Right lobe of liver (tissue), 6 donors: ENCODE measurements at regions not wholly inside any gene's neighbourhood (a gene's known extent, or its start where the extent isn't known, plus 50 kb on each side); places are given as distances from the start of the nearest gene placed in this dataset.
"Not testable (repeated sequence)": the region's sequence is repeated elsewhere in the genome, so short reads cannot be mapped to it uniquely, and the experiment has no call there.

Experiments used
- ATAC-seq, 4 donors: fragments of 200-7000 bp; cut with Tn5 transposase; one replicate each; pipeline ENCODE4 v1.9.1; 2020; ENCODE audit warnings: mild to moderate bottlenecking in 4 of 4, moderate library complexity in 4 of 4
- DNase-seq, 3 donors: peaks; one replicate each; pipeline ENCODE4 v3.0.0-alpha.2; 2020
- H3K27ac ChIP-seq, 3 donors: fragments of 200-600 bp; one replicate each; pipeline ENCODE4 v1.8.0; 2022
- H3K27me3 ChIP-seq, 2 donors: fragments of 200-600 bp; one replicate each; pipeline ENCODE4 v1.8.0; 2022
- H3K36me3 ChIP-seq, 4 donors: fragments of 200-600 bp; sonication (generic) in 1 of 4; one replicate each; pipeline versions ENCODE4 v1.5.1 to v1.8.0; 2017 to 2022; ENCODE audit warnings: control low read depth in 1 of 4
- H3K4me1 ChIP-seq, 4 donors: fragments of 200-600 bp; sonication (generic) in 1 of 4; one replicate each; pipeline versions ENCODE4 v1.5.1 to v1.8.0; 2017 to 2022; ENCODE audit warnings: control low read depth in 1 of 4
- H3K4me3 ChIP-seq, 3 donors: fragments of 200-600 bp; one replicate each; pipeline ENCODE4 v1.8.0; 2022
- H3K9me3 ChIP-seq, 4 donors: fragments of 200-600 bp; sonication (generic) in 1 of 4; one replicate each; pipeline versions ENCODE4 v1.5.1 to v1.8.0; 2017 to 2022; ENCODE audit warnings: control low read depth in 1 of 4
- WGBS: methylation state at CpG from one replicate; pipeline ENCODE4 v1.1.6; 2018; ENCODE audit warnings: low coverage, low lambda C conversion rate; ENCODE audit not compliant: insufficient coverage; ENCODE audit errors: missing lambda C conversion rate; 5-methylcytosine and 5-hydroxymethylcytosine counted together
- intact Hi-C, 2 donors: fragments of 100-400 bp; cut with DNase I; formaldehyde crosslinking; loops; one replicate each; pipeline versions ENCODE4 v1.11.2 to v1.14.1; 2022
- donor health status: DM: no; HTN: yes; CAD: no.
- donor health status: DM: no; HTN: no; CAD: no.
- donor health status: DM: no; HTN: no; CAD: no.
- donor health status: DM: no; HTN: yes; CAD: no.
- donor health status: DM: no; HTN: yes; CAD: no.

DNA sequence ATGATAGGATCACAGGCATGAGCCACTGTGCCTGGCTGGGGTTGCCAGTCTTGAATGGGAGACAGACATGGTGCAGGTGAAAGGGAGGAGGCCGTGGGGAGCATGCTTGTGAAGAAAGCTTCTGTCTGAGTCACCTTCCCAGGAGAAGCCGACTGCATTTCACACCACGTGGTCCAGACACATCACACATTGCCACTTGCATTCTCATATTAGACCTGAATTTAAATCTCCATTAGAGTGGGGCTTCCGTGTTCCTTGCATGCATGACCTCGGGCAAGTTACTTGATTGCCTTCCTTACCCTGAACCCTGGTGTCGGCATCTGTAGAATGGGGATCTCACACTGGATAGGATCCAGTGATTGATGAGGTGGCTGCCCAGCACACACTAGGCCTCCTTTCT lies 2899.6 kb downstream of the RPIA start:
- H3K4me1 ChIP-seq, ATAC-seq, H3K4me3 ChIP-seq, H3K27ac ChIP-seq, H3K36me3 ChIP-seq, intact Hi-C loops, H3K9me3 ChIP-seq, H3K27me3 ChIP-seq: not testable (repeated sequence)
- DNase-seq, result peak in 1 of 3 donors; percentile 23
- WGBS, result 42% methylated on average over 5 of the region's 6 CpGs

DNA sequence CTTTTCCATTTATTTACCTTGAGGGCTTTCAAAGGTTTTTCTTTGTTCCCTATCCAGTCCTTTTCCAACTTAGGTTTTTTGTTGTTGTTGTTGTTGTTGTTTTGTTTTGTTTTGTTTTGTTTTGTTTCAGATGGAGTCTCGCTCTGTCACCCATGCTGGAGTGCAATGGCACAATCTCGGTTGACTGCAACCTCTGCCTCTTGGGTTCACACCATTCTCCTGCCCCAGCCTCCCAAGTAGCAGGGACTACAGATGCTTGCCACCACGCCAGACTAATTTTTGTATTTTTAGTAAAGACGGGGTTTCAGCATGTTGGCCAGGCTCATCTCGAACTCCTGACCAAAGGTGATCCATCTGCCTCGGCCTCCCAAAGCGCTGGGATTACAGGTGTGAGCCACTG lies 2906.0 kb downstream of the RPIA start:
- peak in 1 of 3 donors; percentile 45 for DNase-seq
- H3K4me1 ChIP-seq, H3K4me3 ChIP-seq, ATAC-seq, H3K27me3 ChIP-seq, H3K9me3 ChIP-seq, intact Hi-C loops, H3K36me3 ChIP-seq, H3K27ac ChIP-seq: not testable (repeated sequence)
- WGBS, result 44% methylated on average over 6 of the region's 7 CpGs

DNA sequence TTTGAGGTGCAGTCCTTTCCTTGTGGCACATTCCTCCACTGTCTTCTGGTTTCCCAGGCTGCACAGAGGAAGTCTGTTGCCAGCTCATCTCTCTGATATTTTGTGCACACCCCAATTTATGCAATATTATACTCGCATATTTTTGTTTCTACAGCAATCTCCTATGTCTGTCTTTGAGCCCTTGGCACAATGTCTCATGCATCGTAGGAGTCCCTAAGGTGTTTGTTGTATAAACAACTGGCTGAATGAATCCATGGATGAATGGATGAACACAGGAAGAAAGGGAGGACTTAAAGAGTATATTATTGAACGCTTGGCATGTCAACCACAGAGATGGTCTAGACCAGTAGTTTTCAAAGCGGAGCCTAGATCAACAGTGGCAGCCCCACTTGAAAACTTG lies 2907.0 kb downstream of the RPIA start:
- H3K27me3 ChIP-seq, H3K36me3 ChIP-seq, H3K9me3 ChIP-seq, ATAC-seq, H3K4me1 ChIP-seq, DNase-seq, intact Hi-C loops, H3K27ac ChIP-seq, H3K4me3 ChIP-seq: not testable (repeated sequence)
- WGBS, result 63% methylated on average over 4 of the region's 4 CpGs

DNA sequence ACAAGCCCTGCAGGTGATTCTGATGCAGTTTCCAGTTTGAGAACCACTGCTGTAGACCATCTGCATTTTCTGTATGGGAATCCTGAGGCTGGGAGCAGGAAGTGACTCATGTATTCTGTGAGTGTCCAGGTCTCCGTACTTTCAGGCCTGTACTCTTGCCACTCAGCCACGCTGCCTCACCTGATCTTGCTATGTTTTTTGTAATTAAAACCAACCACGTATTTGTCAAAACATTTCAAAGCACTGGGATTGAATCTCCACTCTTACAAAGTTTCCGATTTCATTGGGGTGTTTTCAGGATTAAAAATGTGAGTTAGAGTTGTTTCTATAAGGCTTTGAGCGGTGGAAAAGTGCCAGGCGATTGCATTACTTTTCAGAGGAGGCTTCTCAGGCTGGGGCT lies 2907.5 kb downstream of the RPIA start:
- 48% methylated on average over 6 of the region's 6 CpGs for WGBS
- ATAC-seq, H3K9me3 ChIP-seq, H3K36me3 ChIP-seq, H3K4me1 ChIP-seq, H3K4me3 ChIP-seq, H3K27ac ChIP-seq, intact Hi-C loops, H3K27me3 ChIP-seq: not testable (repeated sequence)
- DNase-seq, result peak in 1 of 3 donors; percentile 42

DNA sequence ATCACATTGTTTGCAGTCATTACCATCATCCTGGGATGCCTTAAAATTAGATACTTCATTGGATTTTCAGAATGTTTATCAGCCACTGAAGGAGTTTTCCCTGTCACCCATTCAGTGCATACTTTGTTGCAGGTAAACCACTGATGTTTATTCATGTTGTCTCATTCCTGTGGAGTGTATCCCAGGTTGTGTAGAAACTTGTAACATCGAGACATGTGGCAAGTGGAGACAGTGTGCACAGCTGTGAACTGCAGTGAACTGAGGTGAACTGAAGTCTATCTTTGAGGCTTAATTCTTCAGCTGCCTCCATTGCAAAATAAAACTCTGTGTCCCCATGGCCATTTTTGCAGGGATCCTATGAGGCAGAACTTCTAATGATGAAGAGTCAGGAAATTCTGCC lies 2911.4 kb downstream of the RPIA start:
- intact Hi-C loops, H3K27me3 ChIP-seq, H3K27ac ChIP-seq, H3K4me3 ChIP-seq, H3K9me3 ChIP-seq, H3K36me3 ChIP-seq, H3K4me1 ChIP-seq, DNase-seq, ATAC-seq: not testable (repeated sequence)
- 30% methylated on average over 1 of the region's 1 CpG for WGBS

DNA sequence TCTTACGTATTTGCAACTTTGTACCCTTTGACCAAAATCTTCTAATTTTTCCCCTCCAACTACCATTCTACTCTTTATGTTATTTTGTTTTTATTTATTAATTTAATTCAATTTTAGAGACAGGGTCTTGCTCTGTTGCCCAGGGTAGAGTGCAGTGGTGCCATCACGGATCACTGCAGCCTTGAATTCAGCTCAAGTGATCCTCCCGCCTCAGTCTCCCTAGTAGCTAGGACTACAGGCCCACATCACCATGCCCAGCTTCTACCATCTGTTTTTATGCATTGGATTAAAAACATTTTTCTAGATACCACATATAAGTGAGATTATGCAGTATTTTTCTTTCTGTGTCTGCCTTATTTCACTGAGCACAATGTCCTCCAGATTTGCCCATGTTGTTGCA lies 2912.5 kb downstream of the RPIA start:
- DNase-seq, H3K9me3 ChIP-seq, H3K4me3 ChIP-seq, H3K4me1 ChIP-seq, ATAC-seq, intact Hi-C loops, H3K27ac ChIP-seq, H3K27me3 ChIP-seq, H3K36me3 ChIP-seq: not testable (repeated sequence)
- 48% methylated on average over 2 of the region's 3 CpGs for WGBS

DNA sequence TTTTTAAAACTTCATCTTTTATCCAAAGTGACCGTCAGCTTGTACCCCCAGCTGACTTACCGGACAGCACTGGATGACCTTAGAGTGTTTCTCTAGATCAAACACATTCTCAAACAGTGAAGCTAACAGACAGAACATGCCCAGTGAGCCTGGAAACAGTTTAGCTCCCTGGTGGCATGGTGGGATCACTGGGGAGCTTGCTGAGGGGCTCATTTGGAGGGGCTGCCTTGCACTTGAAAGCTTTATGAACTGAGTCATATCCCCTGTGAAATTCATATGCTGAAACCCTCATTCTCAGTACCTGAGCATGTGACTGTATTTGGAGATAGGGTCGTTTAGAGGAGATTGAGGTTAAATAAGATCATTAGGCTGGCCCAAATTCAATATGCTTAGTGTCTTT lies 2913.2 kb downstream of the RPIA start:
- H3K27ac ChIP-seq, H3K36me3 ChIP-seq, H3K9me3 ChIP-seq, H3K27me3 ChIP-seq, H3K4me3 ChIP-seq, intact Hi-C loops, DNase-seq, H3K4me1 ChIP-seq, ATAC-seq: not testable (repeated sequence)
- 47% methylated on average over 3 of the region's 3 CpGs for WGBS

DNA sequence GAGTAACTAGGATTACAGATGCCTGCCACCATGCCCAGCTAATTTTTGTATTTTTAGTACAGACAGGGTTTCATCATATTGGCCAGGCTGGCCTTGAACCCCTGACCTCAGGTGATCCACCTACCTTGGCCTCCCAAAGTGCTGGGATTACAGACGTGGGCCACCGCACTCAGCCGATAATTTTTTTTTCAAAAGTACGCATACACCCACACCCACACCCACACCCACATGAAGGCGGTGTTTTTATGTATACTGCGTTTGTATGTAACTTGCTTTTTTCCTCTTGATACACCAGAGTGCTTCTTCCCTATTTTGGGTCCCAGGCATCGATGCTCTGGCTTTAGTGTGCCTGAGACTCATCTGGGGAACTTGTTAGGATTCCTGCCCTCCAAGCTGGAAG lies 2932.3 kb downstream of the RPIA start:
- 78% methylated on average over 6 of the region's 7 CpGs for WGBS
- not testable (repeated sequence) for H3K4me3 ChIP-seq, ATAC-seq

DNA sequence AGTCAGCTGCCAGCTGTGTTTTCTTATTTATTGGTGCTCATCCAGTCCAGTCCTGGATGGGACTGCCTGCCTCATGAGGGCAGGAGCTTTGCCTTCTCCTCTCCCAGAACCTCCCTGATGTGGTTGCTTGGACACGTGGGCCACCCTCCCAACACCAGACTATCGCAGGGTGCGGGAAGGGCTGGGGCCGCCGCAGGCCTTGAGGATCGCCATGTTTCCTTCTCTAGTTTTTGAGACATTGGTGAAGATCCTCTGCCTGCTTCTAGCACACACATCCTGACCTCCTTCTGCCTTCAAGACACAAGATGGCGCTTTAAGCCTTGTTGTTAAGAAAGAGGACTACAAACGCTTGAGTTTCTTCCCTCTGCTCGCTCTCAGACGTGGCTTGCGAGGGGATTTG lies 2937.0 kb downstream of the RPIA start:
- H3K4me1 ChIP-seq, DNase-seq, intact Hi-C loops, ATAC-seq, H3K27me3 ChIP-seq, H3K9me3 ChIP-seq, H3K4me3 ChIP-seq, H3K27ac ChIP-seq, H3K36me3 ChIP-seq: not testable (repeated sequence)
- WGBS, result 61% methylated on average over 6 of the region's 11 CpGs

More for the DNA sequence above, 2932.3 kb downstream of the RPIA start:
- H3K27ac ChIP-seq, H3K27me3 ChIP-seq, intact Hi-C loops, H3K9me3 ChIP-seq, H3K36me3 ChIP-seq, H3K4me1 ChIP-seq, DNase-seq: not testable (repeated sequence)

DNA sequence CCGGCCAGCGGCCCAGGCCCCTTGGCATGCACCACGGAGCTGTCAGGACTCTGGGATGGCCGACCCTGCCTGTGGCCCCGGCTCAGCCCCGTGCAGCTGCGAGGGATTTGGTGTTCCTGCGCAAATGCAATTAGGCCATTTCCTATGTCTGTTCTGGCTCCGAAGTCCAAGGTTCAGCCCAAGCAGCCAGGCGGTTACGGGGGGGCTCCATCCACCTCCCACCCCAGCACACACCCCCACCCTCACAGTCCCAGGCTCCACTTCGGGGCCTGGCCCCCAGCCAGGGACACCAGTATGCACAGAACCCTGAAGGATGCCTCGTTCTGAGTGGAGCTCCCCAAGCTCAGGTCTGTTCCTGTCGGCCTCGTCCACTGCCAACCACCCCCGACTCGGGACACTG lies 2965.7 kb downstream of the RPIA start:
- H3K27me3 ChIP-seq, H3K36me3 ChIP-seq, H3K4me1 ChIP-seq, ATAC-seq, intact Hi-C loops, H3K27ac ChIP-seq, H3K9me3 ChIP-seq, H3K4me3 ChIP-seq: not testable (repeated sequence)
- 58% methylated on average over 4 of the region's 17 CpGs for WGBS
- peak in 1 of 3 donors; percentile 45 for DNase-seq

DNA sequence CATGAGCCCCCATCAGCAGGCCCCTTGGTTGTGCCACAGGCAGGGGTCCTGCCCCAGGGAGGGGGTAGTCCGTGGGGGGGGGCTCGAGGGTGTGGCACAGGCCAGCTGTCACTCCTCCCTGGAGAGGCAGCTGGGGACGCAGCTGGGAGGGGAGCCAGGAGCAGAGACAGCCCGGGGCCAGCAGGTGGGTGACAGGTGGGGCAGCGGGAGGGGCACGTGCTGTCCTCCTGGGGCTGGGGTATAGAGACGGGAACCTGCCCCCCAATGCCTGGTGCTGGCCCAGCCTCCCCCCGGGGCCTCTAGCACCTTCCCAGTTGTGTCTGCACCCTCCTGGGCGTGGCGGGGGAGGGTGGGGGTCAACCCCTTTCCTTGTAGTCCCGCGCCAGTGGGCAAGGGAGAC lies 2966.9 kb downstream of the RPIA start:
- H3K9me3 ChIP-seq, H3K36me3 ChIP-seq, DNase-seq, intact Hi-C loops, H3K4me3 ChIP-seq, H3K27ac ChIP-seq, H3K4me1 ChIP-seq, ATAC-seq, H3K27me3 ChIP-seq: not testable (repeated sequence)
- WGBS, result no CpG with 5 or more reads among the region's 12 CpGs

DNA sequence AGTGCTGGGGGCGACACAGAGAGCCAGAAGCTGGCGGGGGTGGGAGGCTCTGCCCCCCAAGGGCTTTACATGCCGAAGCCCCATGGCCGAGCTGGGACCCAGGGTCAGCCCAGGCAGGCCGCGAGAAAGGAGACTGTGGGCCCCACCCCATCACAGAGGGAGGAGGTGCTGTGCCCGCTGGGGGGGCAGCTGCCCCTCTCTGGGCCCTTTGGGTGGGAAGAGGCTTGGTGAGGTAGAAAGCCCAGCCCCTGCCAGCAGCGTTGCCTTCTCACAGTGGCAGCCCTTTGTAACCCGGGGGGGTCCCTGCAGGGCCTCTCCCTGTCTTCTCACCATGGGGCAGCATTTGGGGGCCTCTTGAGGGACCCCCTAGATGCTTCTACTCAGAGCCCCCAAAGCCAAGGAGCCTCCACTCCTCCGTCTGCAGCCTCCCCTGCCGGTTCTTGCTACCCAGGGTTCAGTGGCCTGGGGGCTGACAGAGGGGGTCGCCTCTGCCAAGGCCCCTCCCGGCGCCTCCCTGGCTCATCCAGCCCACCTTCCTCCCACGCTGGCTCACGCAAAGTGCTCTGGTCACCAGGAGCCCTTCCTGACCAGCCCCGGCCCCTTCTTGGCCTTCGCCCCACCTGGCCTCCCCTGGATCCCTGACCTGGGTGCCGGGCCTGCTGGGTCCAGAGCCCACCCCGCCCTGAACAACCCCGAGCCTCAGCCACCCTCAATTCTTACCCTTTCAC lies 2967.9 kb downstream of the RPIA start:
- H3K36me3 ChIP-seq, intact Hi-C loops, ATAC-seq, DNase-seq, H3K27ac ChIP-seq, H3K4me1 ChIP-seq, H3K9me3 ChIP-seq, H3K27me3 ChIP-seq: not testable (repeated sequence)
- H3K4me3 ChIP-seq, result peak overlapping the region in 2 of 3 donors; percentile 16 to 44
- WGBS, result no CpG with 5 or more reads among the region's 21 CpGs
